ENCODE measurements at regions not wholly inside any gene's neighbourhood (a gene's known extent, or its start where the extent isn't known, plus 50 kb on each side); places are given as distances from the start of the nearest gene placed in this dataset.

DNA sequence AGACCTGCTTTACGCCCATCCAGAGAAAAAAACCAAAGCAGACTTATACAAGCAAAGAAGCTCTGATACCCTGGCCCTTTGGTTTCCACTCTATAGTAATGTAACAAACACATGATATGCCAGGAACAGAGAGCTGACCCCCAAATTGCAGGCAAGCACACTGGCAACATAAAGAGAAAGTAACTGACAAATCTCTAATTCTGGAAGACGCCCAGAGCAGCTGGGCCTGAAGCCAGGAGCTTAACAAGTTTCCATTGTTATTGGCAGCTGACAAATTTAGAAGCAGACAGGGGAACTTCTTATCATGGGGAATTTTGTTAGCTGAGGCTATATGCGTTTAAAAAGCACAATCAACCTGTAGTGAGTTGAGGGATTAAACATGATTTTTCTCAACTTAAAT lies 158.0 kb downstream of the DLEU7 start:
- H3K4me1 ChIP-seq, result peaks cover 15 to 33% (median 23%) of the 10 kb centered on the region in 6 donors
- DNase-seq, result no peak
- TF ChIP-seq POLR2AphosphoS5 (IDR thresholded peaks at IDR 0.05), result no peak
- TF ChIP-seq POLR2A (IDR thresholded peaks at IDR 0.05), result no peak
- no peak for TF ChIP-seq CTCF (IDR thresholded peaks at IDR 0.05 in 8 of 11, conservative IDR thresholded peaks at IDR 0.05 in 3 of 11)
- no peaks in the 10 kb centered on the region for H3K27me3 ChIP-seq (replicated peaks in 1 of 7)
- intact Hi-C loops (cut with DNase I; ENCODE audit: low total_unique reads), result no loop called here
- no peak overlapping the region for H3K4me3 ChIP-seq
- peak overlapping the region in 7 of 8 donors; percentile 3 to 56 (median 27) for H3K27ac ChIP-seq
- H3K36me3 ChIP-seq, result no peaks in the 10 kb centered on the region
- no peaks in the 10 kb centered on the region for H3K9me3 ChIP-seq
- WGBS, 5 donors, result 29 to 50% (median 43%) methylated on average over 3 of the region's 3 CpGs

DNA sequence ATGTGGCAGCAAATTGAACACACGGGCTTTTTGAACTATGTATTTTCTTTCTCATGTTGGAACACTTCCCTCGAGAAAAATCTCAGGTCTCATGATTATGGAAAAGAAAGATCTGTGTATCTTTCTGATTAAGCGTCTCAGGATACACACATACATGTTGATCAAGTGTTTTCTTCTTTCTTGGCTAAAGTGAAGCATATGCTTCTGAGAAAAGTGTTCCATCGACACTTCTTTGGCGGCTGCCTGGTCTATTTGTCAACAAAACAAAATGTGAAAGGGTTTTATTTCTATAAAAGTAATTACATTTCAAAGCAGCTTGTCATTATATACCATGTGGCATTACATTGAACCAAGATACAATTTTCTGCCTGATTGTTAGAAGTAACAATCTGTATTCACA lies 157.5 kb downstream of the DLEU7 start:
- no peaks in the 10 kb centered on the region for H3K36me3 ChIP-seq
- H3K4me1 ChIP-seq, result peaks cover 15 to 33% (median 23%) of the 10 kb centered on the region in 6 donors
- no peak overlapping the region for H3K4me3 ChIP-seq
- no peak for TF ChIP-seq CTCF (IDR thresholded peaks at IDR 0.05 in 8 of 11, conservative IDR thresholded peaks at IDR 0.05 in 3 of 11)
- no peak for TF ChIP-seq POLR2A (IDR thresholded peaks at IDR 0.05)
- DNase-seq, result no peak
- intact Hi-C loops (cut with DNase I; ENCODE audit: low total_unique reads), result no loop called here
- H3K27ac ChIP-seq, result peak overlapping the region in 5 of 8 donors; percentile 23 to 56 (median 36)
- H3K9me3 ChIP-seq, result no peaks in the 10 kb centered on the region
- 70 to 82% (median 77%) methylated on average over 5 of the region's 5 CpGs for WGBS, 5 donors
- no peaks in the 10 kb centered on the region for H3K27me3 ChIP-seq (replicated peaks in 1 of 7)

DNA sequence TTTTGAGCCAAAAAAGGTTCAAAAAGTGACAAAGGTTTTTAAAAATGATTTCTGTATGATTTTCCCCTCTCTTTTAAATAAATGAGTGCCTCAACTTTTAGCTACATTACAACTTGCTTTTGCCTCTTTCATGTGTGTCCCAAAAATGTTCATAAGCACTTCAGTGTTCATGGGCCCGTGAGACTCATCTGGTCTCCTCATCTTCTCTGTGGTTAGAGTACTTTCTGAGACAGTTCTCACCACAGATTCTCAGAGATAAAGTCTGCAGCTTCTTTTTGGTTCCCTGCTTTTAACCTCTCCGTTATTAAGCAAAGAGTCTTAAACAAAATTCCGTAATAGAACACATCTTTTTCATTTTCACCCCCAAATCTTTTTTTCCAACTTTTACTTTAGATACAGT lies 156.9 kb downstream of the DLEU7 start:
- H3K9me3 ChIP-seq, result no peaks in the 10 kb centered on the region
- no peak overlapping the region for H3K4me3 ChIP-seq
- H3K27me3 ChIP-seq (replicated peaks in 1 of 7), result no peaks in the 10 kb centered on the region
- intact Hi-C loops (cut with DNase I; ENCODE audit: low total_unique reads), result no loop called here
- no peak for DNase-seq
- peaks cover 16 to 35% (median 23%) of the 10 kb centered on the region in 6 donors for H3K4me1 ChIP-seq
- peak overlapping the region in 1 of 8 donors; percentile 56 for H3K27ac ChIP-seq
- no peaks in the 10 kb centered on the region for H3K36me3 ChIP-seq
- TF ChIP-seq POLR2A (IDR thresholded peaks at IDR 0.05) (no peak), POLR2AphosphoS5 (IDR thresholded peaks at IDR 0.05) (no peak), CTCF (IDR thresholded peaks at IDR 0.05 in 8 of 11, conservative IDR thresholded peaks at IDR 0.05 in 3 of 11) (no peak)
- 60 to 79% (median 74%) methylated on average over 3 of the region's 3 CpGs for WGBS, 5 donors

DNA sequence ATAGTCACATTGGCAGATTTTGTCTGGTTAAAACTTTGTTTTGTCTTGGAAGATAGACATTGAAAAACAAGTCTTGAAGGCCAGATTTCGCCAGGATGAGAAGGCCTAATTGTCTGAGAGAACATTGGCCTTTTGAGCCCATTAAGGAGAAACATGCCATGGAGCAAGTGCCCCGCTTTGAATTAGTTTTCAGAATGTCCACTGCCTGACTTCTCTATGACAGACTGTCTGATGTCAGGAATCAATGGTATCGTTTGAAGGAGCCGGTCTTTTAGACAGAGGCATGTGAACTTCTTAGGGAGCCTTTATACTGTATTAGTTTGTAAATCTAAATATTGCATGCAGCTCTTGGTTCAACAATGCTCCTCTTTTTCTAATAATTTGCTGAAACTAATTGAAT lies 155.9 kb downstream of the DLEU7 start:
- Histone ChIP-seq H3K27me3 (replicated peaks in 1 of 7) (no peaks in the 10 kb centered on the region), H3K27ac (no peak overlapping the region), H3K4me1 (peaks cover 17 to 44% (median 23%) of the 10 kb centered on the region in 6 donors), H3K4me3 (no peak overlapping the region), H3K36me3 (no peaks in the 10 kb centered on the region), H3K9me3 (no peaks in the 10 kb centered on the region)
- 94 to 100% (median 97%) methylated on average over 4 of the region's 4 CpGs for WGBS, 5 donors
- no peak for DNase-seq
- TF ChIP-seq CTCF (IDR thresholded peaks at IDR 0.05 in 8 of 11, conservative IDR thresholded peaks at IDR 0.05 in 3 of 11) (no peak), POLR2AphosphoS5 (IDR thresholded peaks at IDR 0.05) (no peak)
- intact Hi-C loops (cut with DNase I; ENCODE audit: low total_unique reads), result no loop called here
